HPDE6-E6E7 (cell line): ENCODE measurements at regions not wholly inside any gene's neighbourhood (a gene's known extent, or its start where the extent isn't known, plus 50 kb on each side); places are given as distances from the start of the nearest gene placed in this dataset.
"Not testable (repeated sequence)": the region's sequence is repeated elsewhere in the genome, so short reads cannot be mapped to it uniquely, and the experiment has no call there.

Source experiments
- DNase-seq: peaks from one replicate; pipeline ENCODE4 v3.0.0; 2011; ENCODE audit warnings: missing footprints; ENCODE audit errors: extremely low spot score

- no peak for DNase-seq
Observed at GRCh38 chr7:142440906-142441411, 183.1 kb upstream of the PRSS58 start.

- DNase-seq: no peak
Observed at GRCh38 chr7:142440219-142440905, 182.5 kb upstream of the PRSS58 start.

GRCh38 chr7:142439739-142440138 lies 181.9 kb upstream of the PRSS58 start:
- no peak for DNase-seq

GRCh38 chr7:142438923-142439515 lies 181.2 kb upstream of the PRSS58 start:
- no peak for DNase-seq

GRCh38 chr7:142438235-142438922 lies 180.5 kb upstream of the PRSS58 start:
- no peak for DNase-seq

- no peak for DNase-seq
Observed at GRCh38 chr7:142437741-142438140, 179.9 kb upstream of the PRSS58 start.

GRCh38 chr7:142436601-142437000 lies 178.7 kb upstream of the PRSS58 start:
- no peak for DNase-seq

- not testable (repeated sequence) for DNase-seq
Observed at GRCh38 chr7:142435606-142436005, 177.7 kb upstream of the PRSS58 start.

GRCh38 chr7:142434666-142435167 lies 176.9 kb upstream of the PRSS58 start:
- no peak for DNase-seq

- DNase-seq: not testable (repeated sequence)
Observed at GRCh38 chr7:142434133-142434532, 176.3 kb upstream of the PRSS58 start.

GRCh38 chr7:142432377-142432776 lies 174.5 kb upstream of the PRSS58 start:
- no peak for DNase-seq

- DNase-seq: no peak
Observed at GRCh38 chr7:142431491-142431890, 173.6 kb upstream of the PRSS58 start.

- no peak for DNase-seq
Observed at GRCh38 chr7:142428094-142428493, 170.2 kb upstream of the PRSS58 start.

GRCh38 chr7:142425281-142425680 lies 167.4 kb upstream of the PRSS58 start:
- no peak for DNase-seq

- DNase-seq: no peak
Observed at GRCh38 chr7:142422621-142423020, 164.8 kb upstream of the PRSS58 start.

GRCh38 chr7:142420554-142421362 lies 162.9 kb upstream of the PRSS58 start:
- DNase-seq: no peak

- DNase-seq: no peak
Observed at GRCh38 chr7:142418326-142418725, 160.5 kb upstream of the PRSS58 start.

- no peak for DNase-seq
Observed at GRCh38 chr7:142414915-142415314, 157.1 kb upstream of the PRSS58 start.

- DNase-seq: no peak
Observed at GRCh38 chr7:142414135-142414534, 156.3 kb upstream of the PRSS58 start.

- DNase-seq: no peak
Observed at GRCh38 chr7:142413280-142414000, 155.6 kb upstream of the PRSS58 start.

GRCh38 chr7:142412551-142413193 lies 154.8 kb upstream of the PRSS58 start:
- no peak for DNase-seq
